ENCODE measurements at regions not wholly inside any gene's neighbourhood (a gene's known extent, or its start where the extent isn't known, plus 50 kb on each side); places are given as distances from the start of the nearest gene placed in this dataset.
A peak's percentile ranks its signal among the peaks of the same experiment; 100 is the strongest.
"Not testable (repeated sequence)": the region's sequence is repeated elsewhere in the genome, so short reads cannot be mapped to it uniquely, and the experiment has no call there.

DNA sequence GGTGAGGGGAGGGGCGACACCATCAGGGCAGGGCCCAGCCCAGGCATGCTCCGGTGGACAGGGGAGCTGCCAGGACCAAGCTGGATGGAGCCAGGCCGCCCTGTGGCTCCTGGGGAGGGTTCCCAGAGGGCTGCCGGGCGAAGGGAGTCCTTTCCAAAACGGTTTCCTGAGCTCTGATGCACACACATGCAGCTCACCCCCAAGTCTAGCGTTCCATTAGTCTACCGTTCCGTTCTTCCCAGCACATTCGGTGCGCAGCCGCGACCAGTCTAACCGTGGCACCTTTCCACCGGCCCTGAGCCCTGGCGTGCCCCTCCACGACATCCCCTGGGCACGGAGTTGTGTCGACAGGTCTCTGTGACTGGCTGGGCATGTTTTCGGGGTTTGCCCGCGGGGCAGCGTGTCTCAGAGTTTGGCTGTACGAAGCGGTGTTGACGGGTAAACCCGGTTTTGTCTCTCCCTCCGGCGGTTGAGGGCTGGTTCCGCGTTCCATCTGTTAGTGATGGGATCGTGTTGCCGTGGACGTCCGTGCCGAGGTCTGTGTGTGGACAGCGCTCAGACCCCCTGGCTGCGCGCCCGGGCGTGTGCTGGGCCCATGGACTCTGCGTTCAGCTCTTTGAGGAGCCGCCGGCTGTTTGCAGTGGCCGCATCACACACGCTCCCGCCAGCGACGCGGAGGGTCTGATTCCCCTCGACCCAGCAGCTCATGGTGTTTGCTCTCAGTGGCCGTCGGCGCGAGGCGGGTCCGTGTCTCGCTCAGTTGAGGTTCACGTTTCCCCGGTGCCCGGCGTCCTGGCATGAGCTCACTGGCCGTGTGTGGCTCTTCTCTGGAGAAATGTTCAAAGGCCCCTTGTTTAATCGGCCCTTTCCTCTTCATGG lies 121.2 kb downstream of the IGLL1 start:
- Histone ChIP-seq H3F3A (ENCODE audit: insufficient read depth, low read length) (no peaks in the 10 kb centered on the region), H3K9me2 (ENCODE audit: low read depth, low read length) (no peaks in the 10 kb centered on the region), H3K27me3 (ENCODE audit: insufficient read depth, low read length) (no peaks in the 10 kb centered on the region), H3K4me1 (ENCODE audit: insufficient read depth, low read length, severe bottlenecking) (peaks cover 37% of the 10 kb centered on the region), H3K4me2 (ENCODE audit: low read length) (no peak overlapping the region), H2AFZ (ENCODE audit: low read length) (no peak overlapping the region), H4K20me1 (ENCODE audit: insufficient read depth, low read length) (no peaks in the 10 kb centered on the region), H3K36me3 (ENCODE audit: insufficient read depth, low read length) (no peaks in the 10 kb centered on the region), H3K4me3 (ENCODE audit: low read depth, low read length, poor library complexity, severe bottlenecking) (no peak overlapping the region), H3K9ac (ENCODE audit: low read length) (no peak overlapping the region), H3K79me2 (ENCODE audit: insufficient read depth, low read length) (no peaks in the 10 kb centered on the region), H3K9me3 (ENCODE audit: low read length) (no peaks in the 10 kb centered on the region), H3K27ac (ENCODE audit: low read depth, low read length, poor library complexity, severe bottlenecking) (no peak overlapping the region)
- no peak for TF ChIP-seq EZH2 (IDR thresholded peaks at IDR 0.05; ENCODE audit: borderline replicate concordance, low read length)
- TF ChIP-seq, protein P1, sequence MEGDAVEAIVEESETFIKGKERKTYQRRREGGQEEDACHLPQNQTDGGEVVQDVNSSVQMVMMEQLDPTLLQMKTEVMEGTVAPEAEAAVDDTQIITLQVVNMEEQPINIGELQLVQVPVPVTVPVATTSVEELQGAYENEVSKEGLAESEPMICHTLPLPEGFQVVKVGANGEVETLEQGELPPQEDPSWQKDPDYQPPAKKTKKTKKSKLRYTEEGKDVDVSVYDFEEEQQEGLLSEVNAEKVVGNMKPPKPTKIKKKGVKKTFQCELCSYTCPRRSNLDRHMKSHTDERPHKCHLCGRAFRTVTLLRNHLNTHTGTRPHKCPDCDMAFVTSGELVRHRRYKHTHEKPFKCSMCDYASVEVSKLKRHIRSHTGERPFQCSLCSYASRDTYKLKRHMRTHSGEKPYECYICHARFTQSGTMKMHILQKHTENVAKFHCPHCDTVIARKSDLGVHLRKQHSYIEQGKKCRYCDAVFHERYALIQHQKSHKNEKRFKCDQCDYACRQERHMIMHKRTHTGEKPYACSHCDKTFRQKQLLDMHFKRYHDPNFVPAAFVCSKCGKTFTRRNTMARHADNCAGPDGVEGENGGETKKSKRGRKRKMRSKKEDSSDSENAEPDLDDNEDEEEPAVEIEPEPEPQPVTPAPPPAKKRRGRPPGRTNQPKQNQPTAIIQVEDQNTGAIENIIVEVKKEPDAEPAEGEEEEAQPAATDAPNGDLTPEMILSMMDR (IDR thresholded peaks at IDR 0.05; ENCODE audit: low read length): no peak

DNA sequence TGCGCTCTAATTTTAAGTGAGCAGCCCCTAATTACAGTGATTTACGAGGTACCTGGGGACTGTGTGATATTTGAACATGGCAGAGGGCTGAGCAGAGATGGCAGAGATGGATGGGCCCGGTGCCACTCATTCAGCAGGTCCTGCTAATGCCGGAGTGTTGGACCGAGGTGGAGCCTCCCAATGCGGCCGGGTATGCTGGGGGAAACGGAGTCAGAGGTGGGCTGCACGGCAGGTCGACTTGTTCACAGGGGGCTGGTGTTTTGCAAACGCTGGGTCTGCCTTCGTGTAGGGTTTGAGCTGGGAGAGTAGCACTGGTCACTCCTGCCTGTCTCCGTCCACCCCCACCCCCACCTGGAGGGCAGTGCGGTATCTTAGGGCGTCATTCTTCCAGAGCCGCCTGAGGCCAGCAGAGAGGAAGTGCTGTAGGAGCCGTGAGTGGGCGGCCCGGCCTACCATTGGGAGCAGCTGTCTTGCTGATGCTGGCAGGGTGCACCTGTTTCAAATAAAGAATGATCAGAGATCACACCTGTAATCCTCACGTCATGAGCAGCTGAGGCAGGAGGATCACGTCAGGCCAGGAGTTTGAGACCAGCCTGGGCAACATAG lies 122.6 kb downstream of the IGLL1 start:
- Histone ChIP-seq H3K4me2 (ENCODE audit: low read length) (peak overlapping the region; percentile 31; the same call in 1 of the 2 replicates), H3K27me3 (ENCODE audit: insufficient read depth, low read length) (no peaks in the 10 kb centered on the region), H3K9me2 (ENCODE audit: low read depth, low read length) (no peaks in the 10 kb centered on the region), H3K4me1 (ENCODE audit: insufficient read depth, low read length, severe bottlenecking) (peaks cover 37% of the 10 kb centered on the region), H3K36me3 (ENCODE audit: insufficient read depth, low read length) (no peaks in the 10 kb centered on the region), H3K27ac (ENCODE audit: low read depth, low read length, poor library complexity, severe bottlenecking) (peak overlapping the region; percentile 60), H2AFZ (ENCODE audit: low read length) (no peak overlapping the region), H3K4me3 (ENCODE audit: low read depth, low read length, poor library complexity, severe bottlenecking) (no peak overlapping the region), H3K9ac (ENCODE audit: low read length) (no peak overlapping the region), H4K20me1 (ENCODE audit: insufficient read depth, low read length) (no peaks in the 10 kb centered on the region), H3K79me2 (ENCODE audit: insufficient read depth, low read length) (no peaks in the 10 kb centered on the region), H3K9me3 (ENCODE audit: low read length) (no peaks in the 10 kb centered on the region), H3F3A (ENCODE audit: insufficient read depth, low read length) (no peaks in the 10 kb centered on the region)
- no peak for TF ChIP-seq EZH2 (IDR thresholded peaks at IDR 0.05; ENCODE audit: borderline replicate concordance, low read length)
- TF ChIP-seq, protein P1 (IDR thresholded peaks at IDR 0.05; ENCODE audit: low read length): no peak

DNA sequence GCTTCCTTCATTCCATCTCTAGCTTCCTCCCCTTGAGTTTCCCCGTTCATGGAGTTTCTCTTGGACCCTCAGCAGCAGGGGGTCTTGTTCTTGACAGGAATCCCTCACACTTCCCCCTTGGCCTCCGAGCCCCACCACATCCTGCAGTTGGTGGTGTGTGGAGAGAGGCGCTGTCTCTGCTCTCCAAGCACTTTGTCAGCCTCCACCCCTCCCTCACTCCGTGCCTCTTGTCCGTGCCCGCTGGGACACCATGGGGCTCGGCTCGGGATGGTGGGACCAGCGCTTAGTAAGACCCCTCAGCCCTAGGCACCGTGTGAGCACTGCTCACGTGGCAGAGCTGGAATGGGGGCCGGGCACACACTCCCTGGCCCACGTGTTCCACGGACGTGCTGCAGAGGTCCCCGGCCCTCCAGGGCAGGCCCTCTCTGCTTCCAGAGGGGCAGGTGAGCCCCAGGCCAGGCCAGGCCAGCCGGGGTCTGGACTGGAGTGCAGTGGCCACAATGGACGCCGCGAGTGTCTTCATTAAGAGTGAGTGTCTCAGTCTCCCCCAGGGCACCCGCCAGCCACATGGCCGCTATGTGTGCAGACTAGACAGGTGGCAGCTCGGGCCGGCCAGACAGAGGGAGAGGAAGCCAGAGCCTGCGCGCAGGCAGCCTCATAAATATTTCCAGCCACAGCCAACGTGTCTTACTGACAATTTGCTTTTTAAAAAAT lies 123.3 kb downstream of the IGLL1 start:
- H3K27me3 ChIP-seq (ENCODE audit: insufficient read depth, low read length); H3K79me2 ChIP-seq (ENCODE audit: insufficient read depth, low read length); H3K9me3 ChIP-seq (ENCODE audit: low read length); H2AFZ ChIP-seq (ENCODE audit: low read length); H3K9me2 ChIP-seq (ENCODE audit: low read depth, low read length); H4K20me1 ChIP-seq (ENCODE audit: insufficient read depth, low read length); H3K9ac ChIP-seq (ENCODE audit: low read length); H3K36me3 ChIP-seq (ENCODE audit: insufficient read depth, low read length); H3F3A ChIP-seq (ENCODE audit: insufficient read depth, low read length); H3K4me3 ChIP-seq (ENCODE audit: low read depth, low read length, poor library complexity, severe bottlenecking): not testable (repeated sequence)
- Histone ChIP-seq H3K27ac (ENCODE audit: low read depth, low read length, poor library complexity, severe bottlenecking) (peak overlapping the region; percentile 60), H3K4me2 (ENCODE audit: low read length) (peak overlapping the region; percentile 31; the same call in 1 of the 2 replicates), H3K4me1 (ENCODE audit: insufficient read depth, low read length, severe bottlenecking) (peaks cover 37% of the 10 kb centered on the region)

DNA sequence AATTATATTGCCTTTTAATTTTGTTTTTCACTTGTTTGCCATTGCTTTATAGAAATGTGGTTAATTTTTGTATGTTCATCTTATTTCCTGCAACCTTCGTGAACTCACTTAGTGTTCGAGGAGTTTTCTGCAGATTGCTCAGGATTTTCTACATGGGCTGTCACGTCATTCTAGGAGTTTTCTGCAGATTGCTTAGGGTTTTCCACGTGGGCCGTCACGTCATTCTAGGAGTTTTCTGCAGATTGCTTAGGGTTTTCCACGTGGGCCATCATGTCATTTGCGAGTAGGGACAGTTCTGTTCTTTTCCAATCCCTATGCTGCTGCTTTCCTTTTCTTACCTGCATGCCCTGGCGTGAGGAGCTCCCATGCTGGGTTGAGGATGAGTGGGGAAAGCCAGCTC lies 125.7 kb downstream of the IGLL1 start:
- H3K4me3 ChIP-seq (ENCODE audit: low read depth, low read length, poor library complexity, severe bottlenecking); H4K20me1 ChIP-seq (ENCODE audit: insufficient read depth, low read length); H3K9ac ChIP-seq (ENCODE audit: low read length); H3K9me3 ChIP-seq (ENCODE audit: low read length); H3K36me3 ChIP-seq (ENCODE audit: insufficient read depth, low read length); H3K27ac ChIP-seq (ENCODE audit: low read depth, low read length, poor library complexity, severe bottlenecking); H3K27me3 ChIP-seq (ENCODE audit: insufficient read depth, low read length); H3K4me2 ChIP-seq (ENCODE audit: low read length); H3K9me2 ChIP-seq (ENCODE audit: low read depth, low read length); H2AFZ ChIP-seq (ENCODE audit: low read length); H3K79me2 ChIP-seq (ENCODE audit: insufficient read depth, low read length); H3F3A ChIP-seq (ENCODE audit: insufficient read depth, low read length): not testable (repeated sequence)
- H3K4me1 ChIP-seq (ENCODE audit: insufficient read depth, low read length, severe bottlenecking): peaks cover 19% of the 10 kb centered on the region

Measured in OCI-LY1 (cell line).